ENCODE measurements at regions not wholly inside any gene's neighbourhood (a gene's known extent, or its start where the extent isn't known, plus 50 kb on each side); places are given as distances from the start of the nearest gene placed in this dataset.

- DNase-seq (ENCODE audit: low spot score) = no peak
These were observed 351.4 kb downstream of the PLK2 start for GRCh38 chr5:58108511-58108910.

GRCh38 chr5:58107704-58108103, 352.2 kb downstream of the PLK2 start:
- DNase-seq (ENCODE audit: low spot score) = no peak

GRCh38 chr5:58106754-58107410, 353.0 kb downstream of the PLK2 start:
- DNase-seq (ENCODE audit: low spot score) = no peak

DNA sequence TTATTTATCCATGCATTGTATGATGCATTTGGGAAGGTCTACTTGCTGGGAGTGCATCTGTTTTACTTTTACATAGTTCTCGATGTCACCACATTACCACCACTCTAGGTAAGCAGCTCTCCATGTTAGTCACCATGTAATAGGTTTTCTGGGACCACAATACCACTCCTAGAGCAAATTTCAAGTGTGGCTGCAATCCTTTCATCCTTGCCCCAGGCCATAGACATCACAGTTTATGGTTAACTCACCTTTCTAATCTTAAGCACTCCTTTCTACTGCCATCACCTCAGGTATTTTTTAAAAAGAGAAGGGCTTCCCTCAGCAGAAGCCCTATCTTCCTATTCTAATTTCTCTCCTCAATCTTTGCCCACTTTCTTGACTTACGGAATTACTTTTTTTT, 354.1 kb downstream of the PLK2 start:
- DNase-seq (ENCODE audit: low spot score) = no peak

GRCh38 chr5:58099257-58099656, 360.6 kb downstream of the PLK2 start:
- no peak for DNase-seq (ENCODE audit: low spot score)

GRCh38 chr5:58094031-58094430, 365.9 kb downstream of the PLK2 start:
- no peak for DNase-seq (ENCODE audit: low spot score)

- DNase-seq (ENCODE audit: low spot score) = no peak
These were observed 369.2 kb downstream of the PLK2 start for GRCh38 chr5:58090704-58091103.

DNA sequence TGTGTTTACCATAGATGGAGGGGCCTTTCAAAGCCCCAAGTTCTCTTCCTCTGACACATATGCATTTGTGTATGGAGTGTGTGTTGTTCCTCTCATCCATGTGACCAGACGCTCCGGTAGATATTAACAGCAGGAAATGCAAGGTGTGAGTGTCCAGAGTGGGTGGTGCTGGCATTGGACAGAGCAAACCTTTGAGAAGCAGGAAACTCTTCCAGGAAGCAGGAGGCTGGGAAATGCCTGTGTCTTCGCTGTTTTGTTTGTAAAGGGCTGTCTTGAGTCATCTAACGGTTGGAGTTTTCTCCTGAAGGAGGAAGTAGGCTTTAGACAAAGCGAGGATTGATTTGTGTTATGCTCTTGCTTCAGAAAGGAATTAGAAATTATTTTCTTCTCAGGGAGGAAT, 370.9 kb downstream of the PLK2 start:
- no peak for DNase-seq (ENCODE audit: low spot score)

- DNase-seq (ENCODE audit: low spot score) = no peak
These were observed 372.0 kb downstream of the PLK2 start for GRCh38 chr5:58087905-58088304.

GRCh38 chr5:58087123-58087522, 372.8 kb downstream of the PLK2 start:
- no peak for DNase-seq (ENCODE audit: low spot score)

DNA sequence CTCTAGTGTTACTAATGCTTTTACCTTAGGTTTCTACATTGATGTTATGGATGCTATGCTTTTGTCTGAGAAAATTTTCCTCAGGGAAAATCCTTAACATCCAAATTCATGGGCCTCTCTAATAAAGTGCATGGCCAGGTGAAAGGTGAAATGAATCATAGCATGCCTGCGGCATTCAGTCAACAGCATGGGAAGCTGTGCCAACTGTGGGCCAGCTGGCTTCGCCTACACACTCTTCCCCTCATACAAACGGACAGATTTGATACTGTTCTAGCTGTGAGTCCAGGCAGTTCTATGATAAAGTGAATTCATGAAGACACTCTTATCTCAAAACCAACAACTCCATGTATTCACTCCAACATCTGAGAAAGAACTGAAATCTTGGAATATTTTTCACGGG, 374.1 kb downstream of the PLK2 start:
- DNase-seq (ENCODE audit: low spot score) = no peak

GRCh38 chr5:58081435-58081834, 378.5 kb downstream of the PLK2 start:
- no peak for DNase-seq (ENCODE audit: low spot score)

GRCh38 chr5:58080573-58080972, 379.3 kb downstream of the PLK2 start:
- DNase-seq (ENCODE audit: low spot score) = no peak

DNA sequence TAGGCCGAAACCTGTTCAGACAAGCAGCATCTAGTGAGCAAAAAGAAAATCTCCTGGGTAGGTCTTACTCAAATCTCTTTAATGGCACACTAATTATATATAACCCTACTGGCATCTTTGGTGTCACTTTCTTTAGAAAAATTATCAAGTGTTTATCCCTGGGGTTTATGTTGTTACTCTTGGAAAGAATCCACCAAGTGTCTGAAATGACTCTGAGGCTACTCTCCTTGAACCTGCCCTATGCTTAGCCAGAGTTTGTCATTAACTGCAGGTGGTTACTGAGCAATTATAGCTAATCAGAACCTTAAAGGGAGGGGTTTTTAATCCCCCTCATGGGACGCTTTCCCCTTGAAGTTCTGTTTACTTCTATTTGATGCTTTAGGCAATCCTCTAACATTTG, 381.9 kb downstream of the PLK2 start:
- DNase-seq (ENCODE audit: low spot score) = no peak

GRCh38 chr5:58077416-58077815, 382.5 kb downstream of the PLK2 start:
- no peak for DNase-seq (ENCODE audit: low spot score)

- no peak for DNase-seq (ENCODE audit: low spot score)
These were observed 383.2 kb downstream of the PLK2 start for GRCh38 chr5:58076483-58077257.

GRCh38 chr5:58075907-58076306, 384.0 kb downstream of the PLK2 start:
- no peak for DNase-seq (ENCODE audit: low spot score)

DNA sequence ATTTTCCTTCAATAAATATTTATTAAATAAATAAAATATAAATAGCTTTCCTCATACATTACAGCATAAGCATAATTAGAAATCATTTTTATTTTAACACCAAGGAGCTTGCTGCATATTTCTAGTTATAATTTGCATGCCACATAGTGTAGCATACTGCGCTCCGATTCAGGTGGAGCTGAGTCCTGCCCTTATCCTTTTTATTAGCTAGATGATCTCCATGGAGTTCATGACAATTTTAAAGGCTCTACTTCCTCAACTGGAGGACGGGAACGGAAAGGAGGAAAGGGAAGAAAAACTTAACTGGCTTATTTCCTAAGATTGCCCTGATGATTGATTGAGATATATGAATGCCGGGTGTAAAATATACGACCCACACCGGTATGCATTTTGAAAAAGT, 385.2 kb downstream of the PLK2 start:
- DNase-seq (ENCODE audit: low spot score) = no peak

DNA sequence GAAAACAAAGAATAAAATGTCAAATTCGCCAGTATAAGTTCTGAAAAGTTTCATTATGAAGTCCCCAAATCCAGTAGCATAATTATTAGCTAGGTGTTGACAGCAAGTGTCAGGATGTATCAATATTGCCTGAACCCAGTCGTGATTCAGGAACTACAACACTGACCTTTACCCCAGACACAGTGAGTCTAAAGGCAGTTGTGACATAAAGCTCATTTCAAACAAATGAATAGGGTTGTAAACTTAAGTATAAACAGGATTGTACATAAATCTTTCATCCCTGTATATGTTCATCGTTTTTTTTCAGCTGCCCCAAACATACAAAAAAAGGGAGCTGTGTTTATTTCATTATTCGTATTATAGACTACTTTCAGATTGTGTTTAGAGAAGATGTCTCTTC, 385.7 kb downstream of the PLK2 start:
- DNase-seq (ENCODE audit: low spot score) = no peak

DNA sequence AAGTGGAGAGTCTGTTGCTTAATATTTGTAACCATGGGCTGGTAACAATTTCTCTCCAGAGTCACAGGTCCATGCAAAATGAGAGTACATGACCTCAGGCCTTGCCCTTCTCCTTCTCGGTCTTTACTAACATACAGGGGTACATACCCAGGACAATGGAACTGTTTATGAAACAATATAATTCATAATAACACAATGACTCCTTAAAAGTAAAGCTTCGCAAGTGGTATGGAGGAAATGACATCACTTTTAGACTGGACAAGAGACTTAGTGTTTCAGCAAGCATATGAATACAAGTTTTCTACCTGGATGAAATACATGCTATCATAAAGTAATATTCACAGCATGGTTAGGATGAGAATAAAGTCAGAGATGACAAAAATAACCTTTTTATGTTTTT, 386.6 kb downstream of the PLK2 start:
- no peak for DNase-seq (ENCODE audit: low spot score)

DNA sequence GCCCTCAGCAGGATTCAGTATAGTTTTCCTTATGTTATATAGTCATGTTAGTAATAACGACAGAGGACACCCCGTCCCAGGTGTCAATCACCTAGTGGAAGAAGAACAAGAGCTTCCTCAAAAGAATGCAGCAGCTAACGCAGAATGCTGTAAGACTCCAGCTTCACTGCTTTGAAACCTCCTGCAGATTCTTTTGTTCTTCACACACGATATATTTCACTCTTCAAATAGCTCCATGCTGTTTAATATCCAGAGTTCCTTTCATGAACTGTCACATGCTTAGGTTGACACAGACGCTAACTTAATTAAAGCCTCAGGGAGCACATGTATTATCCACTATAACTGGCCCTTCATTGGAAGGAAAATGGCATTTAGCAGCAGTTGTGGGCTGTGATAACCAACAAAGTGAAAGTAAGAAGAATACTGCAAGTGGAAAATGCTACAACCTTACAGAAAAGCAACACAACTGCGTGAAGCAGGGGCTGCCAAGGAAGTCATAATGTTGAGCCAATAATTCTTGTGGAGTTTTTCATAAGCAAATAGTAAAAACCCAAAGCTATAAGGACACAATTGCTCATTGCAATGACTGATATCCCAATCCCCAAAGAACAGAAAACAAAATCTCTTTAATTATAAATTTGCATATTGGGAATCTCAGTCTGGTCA, 387.5 kb downstream of the PLK2 start:
- DNase-seq (ENCODE audit: low spot score) = no peak

- DNase-seq (ENCODE audit: low spot score) = no peak
These were observed 388.3 kb downstream of the PLK2 start for GRCh38 chr5:58071566-58071965.

DNA sequence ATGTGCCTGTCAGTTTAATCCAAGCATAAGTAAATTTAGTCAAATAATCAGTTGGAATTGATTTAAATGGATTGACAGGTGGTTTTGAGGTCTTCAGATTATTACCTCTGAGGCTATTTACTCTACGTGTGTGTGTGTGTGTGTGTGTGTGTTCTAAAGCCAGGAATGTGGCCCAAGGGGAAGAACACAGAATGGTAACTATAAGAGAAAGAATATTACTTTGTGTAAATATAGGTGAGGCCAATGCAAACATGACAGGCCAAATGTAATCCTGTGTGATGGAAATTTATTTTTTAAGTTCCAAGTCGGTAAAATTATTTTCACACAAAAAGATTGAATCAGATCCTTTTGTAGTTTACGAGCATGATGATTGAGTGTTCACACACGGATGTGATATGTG, 390.0 kb downstream of the PLK2 start:
- DNase-seq (ENCODE audit: low spot score) = no peak

Data from globus pallidus (tissue), 1 donor.